Ovary (tissue), 3 donors: ENCODE measurements at regions not wholly inside any gene's neighbourhood (a gene's known extent, or its start where the extent isn't known, plus 50 kb on each side); places are given as distances from the start of the nearest gene placed in this dataset.

ENCODE experiments used
- EP300 ChIP-seq: sonication (generic); formaldehyde crosslinking; IDR thresholded peaks from one replicate; pipeline ENCODE4 v1.6.1; 2017; ENCODE audit warnings: antibody characterized with exemption
- POLR2A ChIP-seq: fragments of 450-650 bp; IDR thresholded peaks from one replicate; pipeline ENCODE4 v1.6.1; 2017; ENCODE audit warnings: antibody characterized with exemption, mild to moderate bottlenecking, moderate library complexity
- TF ChIP-seq, protein P1 (sequence below), 3 donors: fragments of 450-650 bp in 2 of 3; fragments of 200-600 bp in 1 of 3; IDR thresholded peaks; one replicate each; pipeline versions ENCODE4 v1.5.1 to v1.8.0; 2016 to 2022; ENCODE audit warnings: antibody characterized with exemption in 3 of 3, mild to moderate bottlenecking in 1 of 3
- donor health status: DM: no; HTN: no; CAD: no.

DNA sequence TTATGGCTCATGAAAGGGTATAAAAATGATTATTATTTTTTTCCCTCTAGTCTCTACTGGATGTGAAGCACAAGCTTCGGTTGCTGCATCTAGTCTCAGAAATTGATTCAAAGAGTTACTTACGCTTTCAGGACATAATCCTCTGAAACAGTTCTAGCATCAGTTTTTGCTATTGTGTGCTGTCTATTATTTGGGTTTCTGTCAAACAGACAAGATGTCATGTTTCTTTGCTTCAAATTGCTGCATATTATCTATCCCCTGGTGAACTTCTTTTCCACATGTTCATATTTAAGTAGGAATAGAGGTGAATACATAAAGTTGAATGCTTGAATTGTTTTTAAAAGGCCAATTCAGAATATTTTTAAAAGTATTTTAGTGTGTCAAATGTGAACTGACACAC, 161.6 kb upstream of the GBE1 start:
- TF ChIP-seq POLR2A (no peak), EP300 (no peak)
- TF ChIP-seq, protein P1, sequence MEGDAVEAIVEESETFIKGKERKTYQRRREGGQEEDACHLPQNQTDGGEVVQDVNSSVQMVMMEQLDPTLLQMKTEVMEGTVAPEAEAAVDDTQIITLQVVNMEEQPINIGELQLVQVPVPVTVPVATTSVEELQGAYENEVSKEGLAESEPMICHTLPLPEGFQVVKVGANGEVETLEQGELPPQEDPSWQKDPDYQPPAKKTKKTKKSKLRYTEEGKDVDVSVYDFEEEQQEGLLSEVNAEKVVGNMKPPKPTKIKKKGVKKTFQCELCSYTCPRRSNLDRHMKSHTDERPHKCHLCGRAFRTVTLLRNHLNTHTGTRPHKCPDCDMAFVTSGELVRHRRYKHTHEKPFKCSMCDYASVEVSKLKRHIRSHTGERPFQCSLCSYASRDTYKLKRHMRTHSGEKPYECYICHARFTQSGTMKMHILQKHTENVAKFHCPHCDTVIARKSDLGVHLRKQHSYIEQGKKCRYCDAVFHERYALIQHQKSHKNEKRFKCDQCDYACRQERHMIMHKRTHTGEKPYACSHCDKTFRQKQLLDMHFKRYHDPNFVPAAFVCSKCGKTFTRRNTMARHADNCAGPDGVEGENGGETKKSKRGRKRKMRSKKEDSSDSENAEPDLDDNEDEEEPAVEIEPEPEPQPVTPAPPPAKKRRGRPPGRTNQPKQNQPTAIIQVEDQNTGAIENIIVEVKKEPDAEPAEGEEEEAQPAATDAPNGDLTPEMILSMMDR (IDR thresholded peaks at IDR 0.05), result no peak
